Cardiac muscle cell (in vitro differentiated cells and primary cell): ENCODE measurements at regions not wholly inside any gene's neighbourhood (a gene's known extent, or its start where the extent isn't known, plus 50 kb on each side); places are given as distances from the start of the nearest gene placed in this dataset.

Experiments used
- DNase-seq, 2 donors: peaks; one replicate each; pipeline versions ENCODE4 v3.0.0 to v3.0.0-alpha.2; 2010 to 2017; ENCODE audit warnings: low read depth in 1 of 2, low spot score in 1 of 2
- H3K27ac ChIP-seq: fragments of 200-600 bp; sonication (generic); 2 replicates; pipeline ENCODE4 v1.5.1; 2016
- H3K27me3 ChIP-seq: fragments of 200-600 bp; sonication (generic); 2 replicates; pipeline ENCODE4 v1.6.0; 2016; ENCODE audit warnings: control low read depth
- H3K36me3 ChIP-seq: fragments of 200-600 bp; sonication (generic); 2 replicates; pipeline ENCODE4 v1.5.1; 2016; ENCODE audit warnings: control low read depth
- H3K4me1 ChIP-seq: fragments of 200-600 bp; sonication (generic); 2 replicates; pipeline ENCODE4 v1.8.1; 2017; ENCODE audit warnings: low read depth, mild to moderate bottlenecking, mixed run types
- H3K4me3 ChIP-seq: fragments of 200-600 bp; sonication (generic); 2 replicates; pipeline ENCODE4 v1.5.1; 2016; ENCODE audit warnings: mild to moderate bottlenecking
- H3K9me3 ChIP-seq: fragments of 200-600 bp; sonication (generic); 2 replicates; pipeline ENCODE4 v1.5.1; 2017; ENCODE audit warnings: low read depth, mild to moderate bottlenecking, control low read depth
- TF ChIP-seq, protein P1 (sequence below): IDR thresholded peaks from 2 replicates; pipeline ENCODE4 v1.5.1; 2012; ENCODE audit warnings: low read depth, mild to moderate bottlenecking, low read length

DNA sequence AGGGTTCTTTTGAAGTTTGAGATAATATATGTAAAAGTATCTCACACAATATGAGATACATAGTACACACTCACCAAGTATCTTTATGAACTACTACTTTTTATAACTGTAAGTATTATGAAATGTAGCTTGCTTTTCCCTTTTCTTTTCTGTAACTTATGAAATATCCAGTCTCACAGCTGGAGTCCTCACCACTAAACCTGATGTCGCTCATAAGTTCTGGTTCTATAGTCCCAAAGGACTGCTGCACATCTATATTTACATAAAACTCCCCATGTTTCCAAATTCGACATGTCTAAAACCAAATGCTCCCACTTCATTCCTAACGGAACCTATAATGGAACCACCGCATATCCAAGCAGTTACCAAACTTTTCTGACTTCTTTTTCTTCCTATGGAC is 186.5 kb upstream of the SLC7A11 start:
- TF ChIP-seq, protein P1, sequence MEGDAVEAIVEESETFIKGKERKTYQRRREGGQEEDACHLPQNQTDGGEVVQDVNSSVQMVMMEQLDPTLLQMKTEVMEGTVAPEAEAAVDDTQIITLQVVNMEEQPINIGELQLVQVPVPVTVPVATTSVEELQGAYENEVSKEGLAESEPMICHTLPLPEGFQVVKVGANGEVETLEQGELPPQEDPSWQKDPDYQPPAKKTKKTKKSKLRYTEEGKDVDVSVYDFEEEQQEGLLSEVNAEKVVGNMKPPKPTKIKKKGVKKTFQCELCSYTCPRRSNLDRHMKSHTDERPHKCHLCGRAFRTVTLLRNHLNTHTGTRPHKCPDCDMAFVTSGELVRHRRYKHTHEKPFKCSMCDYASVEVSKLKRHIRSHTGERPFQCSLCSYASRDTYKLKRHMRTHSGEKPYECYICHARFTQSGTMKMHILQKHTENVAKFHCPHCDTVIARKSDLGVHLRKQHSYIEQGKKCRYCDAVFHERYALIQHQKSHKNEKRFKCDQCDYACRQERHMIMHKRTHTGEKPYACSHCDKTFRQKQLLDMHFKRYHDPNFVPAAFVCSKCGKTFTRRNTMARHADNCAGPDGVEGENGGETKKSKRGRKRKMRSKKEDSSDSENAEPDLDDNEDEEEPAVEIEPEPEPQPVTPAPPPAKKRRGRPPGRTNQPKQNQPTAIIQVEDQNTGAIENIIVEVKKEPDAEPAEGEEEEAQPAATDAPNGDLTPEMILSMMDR, result no peak
- H3K4me3 ChIP-seq, result no peak overlapping the region
- H3K4me1 ChIP-seq, result no peaks in the 10 kb centered on the region
- H3K9me3 ChIP-seq, result no peaks in the 10 kb centered on the region
- no peak overlapping the region for H3K27ac ChIP-seq
- H3K36me3 ChIP-seq, result no peaks in the 10 kb centered on the region
- DNase-seq, result no peak
- no peaks in the 10 kb centered on the region for H3K27me3 ChIP-seq

- DNase-seq, result no peak
- no peaks in the 10 kb centered on the region for H3K9me3 ChIP-seq
- no peak overlapping the region for H3K27ac ChIP-seq
- H3K36me3 ChIP-seq, result no peaks in the 10 kb centered on the region
- H3K4me1 ChIP-seq, result no peaks in the 10 kb centered on the region
- TF ChIP-seq, protein P1, result no peak
- no peak overlapping the region for H3K4me3 ChIP-seq
- no peaks in the 10 kb centered on the region for H3K27me3 ChIP-seq
These were observed 184.6 kb upstream of the SLC7A11 start for GRCh38 chr4:138426786-138427185.

DNA sequence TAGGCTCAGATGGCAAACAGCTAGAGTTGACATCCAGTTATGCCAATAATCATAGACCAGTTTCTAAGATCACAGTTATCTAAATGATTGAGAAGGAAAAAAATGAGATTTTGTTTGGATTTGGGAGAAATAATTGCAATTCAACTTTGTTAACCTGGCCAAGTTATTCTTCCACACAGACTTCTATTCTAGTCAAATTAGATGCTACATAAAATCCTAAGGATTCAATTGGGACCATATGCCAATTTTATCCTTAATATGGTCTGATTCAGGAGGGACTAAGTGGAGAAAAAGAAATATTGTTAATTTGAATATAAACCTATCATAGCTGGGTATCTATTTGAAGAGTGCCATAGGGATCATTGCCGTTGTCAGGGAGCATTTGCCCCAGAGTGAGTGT is 178.3 kb upstream of the SLC7A11 start:
- H3K36me3 ChIP-seq, result no peaks in the 10 kb centered on the region
- H3K27ac ChIP-seq, result no peak overlapping the region
- DNase-seq, result no peak
- no peaks in the 10 kb centered on the region for H3K27me3 ChIP-seq
- H3K4me1 ChIP-seq, result no peaks in the 10 kb centered on the region
- TF ChIP-seq, protein P1, result no peak
- H3K9me3 ChIP-seq, result no peaks in the 10 kb centered on the region
- H3K4me3 ChIP-seq, result no peak overlapping the region

DNA sequence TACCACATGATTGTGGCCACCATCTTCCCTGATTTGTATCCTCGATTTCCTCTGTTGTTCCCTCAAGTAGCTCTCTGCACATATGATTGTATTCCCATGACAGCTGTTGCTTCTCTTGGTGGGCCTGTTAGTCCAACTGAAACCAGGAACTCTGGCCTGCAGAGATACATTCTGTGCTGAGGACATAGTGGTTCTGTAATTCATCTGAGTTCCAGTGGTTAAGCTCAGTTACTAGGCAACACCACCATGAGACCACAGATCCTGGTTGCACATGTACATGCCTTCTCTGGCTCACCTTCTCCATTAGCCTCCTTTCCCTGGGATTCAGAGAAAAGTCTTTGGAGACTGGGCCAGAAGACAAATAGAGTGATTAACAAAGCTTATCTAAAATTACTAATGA is 172.1 kb upstream of the SLC7A11 start:
- H3K27ac ChIP-seq, result no peak overlapping the region
- TF ChIP-seq, protein P1, result no peak
- no peak overlapping the region for H3K4me3 ChIP-seq
- no peaks in the 10 kb centered on the region for H3K36me3 ChIP-seq
- no peak for DNase-seq
- H3K27me3 ChIP-seq, result no peaks in the 10 kb centered on the region
- H3K4me1 ChIP-seq, result no peaks in the 10 kb centered on the region
- H3K9me3 ChIP-seq, result no peaks in the 10 kb centered on the region

- TF ChIP-seq, protein P1, result no peak
- no peaks in the 10 kb centered on the region for H3K36me3 ChIP-seq
- H3K4me1 ChIP-seq, result no peaks in the 10 kb centered on the region
- DNase-seq, result no peak
- H3K27me3 ChIP-seq, result no peaks in the 10 kb centered on the region
- no peak overlapping the region for H3K27ac ChIP-seq
- no peaks in the 10 kb centered on the region for H3K9me3 ChIP-seq
- H3K4me3 ChIP-seq, result no peak overlapping the region
These were observed 171.1 kb upstream of the SLC7A11 start for GRCh38 chr4:138413273-138413672.

GRCh38 chr4:138412847-138413246 is 170.7 kb upstream of the SLC7A11 start:
- H3K9me3 ChIP-seq, result no peaks in the 10 kb centered on the region

More at GRCh38 chr4:138412847-138413246, 170.7 kb upstream of the SLC7A11 start:
- H3K4me3 ChIP-seq, result no peak overlapping the region
- H3K4me1 ChIP-seq, result no peaks in the 10 kb centered on the region
- no peaks in the 10 kb centered on the region for H3K36me3 ChIP-seq
- TF ChIP-seq, protein P1, result no peak
- no peak overlapping the region for H3K27ac ChIP-seq
- no peaks in the 10 kb centered on the region for H3K27me3 ChIP-seq
- DNase-seq, result no peak
